HCT116 (cell line): ENCODE measurements at regions not wholly inside any gene's neighbourhood (a gene's known extent, or its start where the extent isn't known, plus 50 kb on each side); places are given as distances from the start of the nearest gene placed in this dataset.

Experiments used
- ATAC-seq: fragments of 200-7000 bp; cut with Tn5 transposase; 2 replicates; pipeline ENCODE4 v1.9.1; 2020; ENCODE audit warnings: mild to moderate bottlenecking, moderate library complexity
- BruUV-seq: library from RNA; stranded (reverse); fragments of 400-500 nt; replicated peaks from 2 replicates; lab custom pipeline; 2021; lab: Mats Ljungman, UMichigan
- CTCF ChIA-PET: fragments of 300-600 bp; sonication (Branson Sonifier 250); formaldehyde crosslinking; loops from one replicate; lab custom pipeline; 2021; ENCODE audit warnings: antibody characterized with exemption; lab: Charles Lee
- POLR2A ChIA-PET: fragments of 300-600, 350-600 bp; sonication (Branson Sonifier 250); formaldehyde crosslinking; loops from one replicate; lab custom pipeline; 2021; ENCODE audit warnings: antibody characterized with exemption; lab: Charles Lee
- RAD21 ChIA-PET, 2 experiments: fragments of 300-600 bp; sonication (Branson Sonifier 250); formaldehyde crosslinking; loops; one replicate each; lab custom pipeline; 2023; ENCODE audit warnings: low total read pairs in 2 of 2; ENCODE audit not compliant: uncharacterized antibody in 2 of 2, unreplicated experiment in 2 of 2, low non-redundant PET in 1 of 2; lab: Charles Lee
- DNase-seq: peaks from one replicate; pipeline ENCODE4 v3.0.0-alpha.2; 2010; ENCODE audit warnings: low read depth, low spot score
- H2AFZ ChIP-seq: fragments of 200-600 bp; shearing (Covaris generic), sonication (generic); 2 replicates; pipeline ENCODE4 v1.6.1; 2017; ENCODE audit warnings: low read depth, mixed run types, mixed read lengths, antibody characterized with exemption, low read length; ENCODE audit not compliant: poor library complexity, severe bottlenecking
- H3K27ac ChIP-seq: 2 replicates; pipeline ENCODE4 v1.5.1; 2012; ENCODE audit warnings: low read depth, low read length
- H3K27me3 ChIP-seq: fragments of 200-600 bp; sonication (generic); 2 replicates; pipeline ENCODE4 v1.6.1; 2016; ENCODE audit warnings: mixed run types, low read length, mixed read lengths; ENCODE audit not compliant: insufficient read depth
- H3K36me3 ChIP-seq, 2 experiments: fragments of 200-500 bp in 1 of 2; fragments of 200-600 bp in 1 of 2; sonication (Bioruptor generic) in 1 of 2; sonication (generic) in 1 of 2; 2 replicates each; pipeline versions ENCODE4 v1.5.1 to v1.6.1; 2014 to 2016; ENCODE audit warnings: low read length in 2 of 2, inconsistent platforms in 1 of 2, mixed read lengths in 1 of 2, mixed run types in 1 of 2; ENCODE audit not compliant: insufficient read depth in 2 of 2, control insufficient read depth in 1 of 2
- H3K4me1 ChIP-seq, 2 experiments: fragments of 200-600 bp in 1 of 2; sonication (generic) in 1 of 2; 2 replicates each; pipeline versions ENCODE4 v1.5.1 to v1.6.1; 2012 to 2017; ENCODE audit warnings: low read length in 2 of 2, inconsistent platforms in 1 of 2, mild to moderate bottlenecking in 1 of 2, mixed read lengths in 1 of 2, mixed run types in 1 of 2, moderate library complexity in 1 of 2; ENCODE audit not compliant: insufficient read depth in 2 of 2, control insufficient read depth in 1 of 2
- H3K4me2 ChIP-seq: fragments of 200-600 bp; sonication (generic); 2 replicates; pipeline ENCODE4 v1.6.1; 2017; ENCODE audit warnings: mixed run types, low read length, mixed read lengths
- H3K4me3 ChIP-seq, 2 experiments: fragments of 200-600 bp in 1 of 2; sonication (generic) in 1 of 2; replicated peaks in 1 of 2; 2 replicates each; pipeline ENCODE4 v1.5.1; 2011 to 2016; ENCODE audit warnings: low read length in 2 of 2, control low read depth in 1 of 2, low read depth in 1 of 2, mild to moderate bottlenecking in 1 of 2, mixed read lengths in 1 of 2, mixed run types in 1 of 2
- H3K79me2 ChIP-seq: fragments of 200-600 bp; sonication (generic); 2 replicates; pipeline ENCODE4 v1.6.1; 2017; ENCODE audit warnings: mild to moderate bottlenecking, mixed run types, low read length, moderate library complexity, mixed read lengths; ENCODE audit not compliant: insufficient read depth
- H3K9ac ChIP-seq: fragments of 200-600 bp; sonication (generic); 2 replicates; pipeline ENCODE4 v1.6.1; 2016; ENCODE audit warnings: low read length, mixed read lengths
- H3K9me2 ChIP-seq: fragments of 200-600 bp; sonication (generic), shearing (Covaris generic); 2 replicates; pipeline ENCODE4 v1.6.1; 2017; ENCODE audit warnings: mixed run types, mild to moderate bottlenecking, moderate library complexity; ENCODE audit not compliant: insufficient read depth
- H3K9me3 ChIP-seq, 2 experiments: fragments of 200-500 bp in 1 of 2; fragments of 200-600 bp in 1 of 2; sonication (Bioruptor generic) in 1 of 2; sonication (generic) in 1 of 2; 2 replicates each; pipeline ENCODE4 v1.6.1; 2014 to 2017; ENCODE audit warnings: low read length in 2 of 2, mixed read lengths in 2 of 2, inconsistent platforms in 1 of 2, low read depth in 1 of 2, mild to moderate bottlenecking in 1 of 2, mixed run types in 1 of 2, moderate library complexity in 1 of 2; ENCODE audit not compliant: control insufficient read depth in 1 of 2, insufficient read depth in 1 of 2
- H4K20me1 ChIP-seq: fragments of 200-600 bp; sonication (generic), shearing (Covaris generic); 2 replicates; pipeline ENCODE4 v1.6.1; 2017; ENCODE audit warnings: mixed run types, mild to moderate bottlenecking, moderate library complexity; ENCODE audit not compliant: insufficient read depth
- EGR1 ChIP-seq: IDR thresholded peaks from 2 replicates; pipeline ENCODE4 v1.6.1; 2012; ENCODE audit warnings: low read depth
- ELF1 ChIP-seq: IDR thresholded peaks from 2 replicates; pipeline ENCODE4 v1.6.1; 2012; ENCODE audit warnings: low read depth, borderline replicate concordance
- JUND ChIP-seq: IDR thresholded peaks from 2 replicates; pipeline ENCODE4 v1.6.1; 2012
- MAX ChIP-seq: IDR thresholded peaks from 2 replicates; pipeline ENCODE4 v1.6.1; 2012
- POLR2A ChIP-seq: IDR thresholded peaks from 2 replicates; pipeline ENCODE4 v1.7.0; 2011; ENCODE audit warnings: borderline replicate concordance; ENCODE audit not compliant: insufficient read depth, insufficient read length; ENCODE audit errors: extremely low read depth
- TCF7L2 ChIP-seq: IDR thresholded peaks from 2 replicates; pipeline ENCODE4 v1.7.0; 2011; ENCODE audit warnings: borderline replicate concordance, inconsistent platforms; ENCODE audit not compliant: insufficient read depth, insufficient read length; ENCODE audit errors: extremely low read depth
- ZFX ChIP-seq: fragments of 450-650 bp; IDR thresholded peaks from 2 replicates; pipeline ENCODE4 v1.6.1; 2017
- ZNF274 ChIP-seq: fragments of 200-500 bp; sonication (Bioruptor generic); IDR thresholded peaks from 2 replicates; pipeline ENCODE4 v1.6.1; 2014; ENCODE audit warnings: mild to moderate bottlenecking, low read depth, low read length, inconsistent platforms
- intact Hi-C: fragments of 100-400 bp; cut with micrococcal nuclease; formaldehyde crosslinking; loops from 2 replicates; pipeline ENCODE4 v1.10.0; 2022

GRCh38 chr15:27599034-27599433 lies 500.1 kb downstream of the OCA2 start:
- Histone ChIP-seq H3K4me1 (no peaks in the 10 kb centered on the region), H3K27me3 (no peaks in the 10 kb centered on the region), H4K20me1 (no peaks in the 10 kb centered on the region), H3K9me3 (peaks cover 12 to 51% of the 10 kb centered on the region in 2 experiments; a peak in 2 of 4 replicates), H3K79me2 (no peaks in the 10 kb centered on the region), H3K4me2 (no peak overlapping the region), H3K9me2 (no peaks in the 10 kb centered on the region), H2AFZ (no peak overlapping the region), H3K9ac (no peak overlapping the region), H3K27ac (no peak overlapping the region), H3K36me3 (no peaks in the 10 kb centered on the region), H3K4me3 (no peak overlapping the region)
- CTCF ChIA-PET = no interaction called here
- no peak for ATAC-seq
- intact Hi-C loops = no loop called here
- RAD21 ChIA-PET = no interaction called here
- TF ChIP-seq MAX = no peak
- TF ChIP-seq ZNF274 = no peak
- TF ChIP-seq EGR1 = no peak
- TF ChIP-seq ZFX = no peak
- no peak for TF ChIP-seq POLR2A
- TF ChIP-seq TCF7L2 = no peak
- no peak for TF ChIP-seq ELF1
- POLR2A ChIA-PET = no interaction called here
- BruUV-seq = no TSS peak
- no peak for DNase-seq

- Histone ChIP-seq H2AFZ (no peak overlapping the region), H3K9ac (no peak overlapping the region), H3K9me2 (no peaks in the 10 kb centered on the region), H3K79me2 (no peaks in the 10 kb centered on the region), H3K27ac (no peak overlapping the region), H3K4me2 (no peak overlapping the region), H3K4me1 (no peaks in the 10 kb centered on the region), H3K9me3 (peaks cover 8 to 54% of the 10 kb centered on the region in 2 experiments; a peak in 2 of 4 replicates), H3K27me3 (no peaks in the 10 kb centered on the region), H3K4me3 (no peak overlapping the region), H3K36me3 (no peaks in the 10 kb centered on the region), H4K20me1 (no peaks in the 10 kb centered on the region)
- ChIA-PET POLR2A (no interaction called here), CTCF (no interaction called here), RAD21 (no interaction called here)
- intact Hi-C loops = no loop called here
- DNase-seq (no peak), ATAC-seq (no peak)
- TF ChIP-seq JUND = no peak
- no TSS peak for BruUV-seq
These were observed 500.7 kb downstream of the OCA2 start for GRCh38 chr15:27598251-27599009.
